ENCODE measurements at regions not wholly inside any gene's neighbourhood (a gene's known extent, or its start where the extent isn't known, plus 50 kb on each side); places are given as distances from the start of the nearest gene placed in this dataset.
"Not testable (repeated sequence)": the region's sequence is repeated elsewhere in the genome, so short reads cannot be mapped to it uniquely, and the experiment has no call there.

DNA sequence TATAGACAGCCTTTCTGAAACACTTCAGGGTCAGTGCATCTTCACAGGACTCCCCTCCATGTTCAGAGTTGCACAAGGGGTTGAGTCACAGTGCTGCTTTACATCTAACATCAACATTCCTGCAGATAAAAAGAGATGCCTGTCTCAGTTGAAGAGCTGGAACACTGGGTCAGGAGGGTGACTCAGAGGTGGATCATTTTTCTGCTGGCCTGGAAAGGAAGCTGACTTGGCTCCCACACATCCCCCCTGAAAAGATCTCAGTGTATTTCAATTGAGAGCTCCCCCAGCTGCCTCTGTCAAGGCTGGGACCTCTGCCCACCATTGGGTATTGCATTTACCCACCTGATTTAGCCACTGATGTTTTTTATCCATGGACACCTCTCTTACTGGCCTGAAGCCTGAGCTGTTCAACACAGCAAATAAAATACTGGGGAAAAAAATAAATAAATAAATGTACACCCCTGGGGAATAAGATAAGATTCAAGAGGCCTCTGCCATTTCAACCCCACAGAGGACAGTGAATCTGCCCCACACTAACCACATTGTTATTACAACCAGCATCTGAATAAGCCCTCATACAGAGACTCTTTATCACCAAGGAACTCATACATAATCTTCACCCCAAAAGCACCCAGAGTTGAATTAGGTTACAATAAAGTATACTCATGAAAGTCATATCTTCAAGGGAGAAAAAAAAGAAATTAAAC is 716.4 kb downstream of the SEMA5A start:
- DNase-seq (ENCODE audit: low read depth in 1 of 2, low spot score in 2 of 2), result peak; percentile 94 to 98
- no peaks in the 10 kb centered on the region for H3K36me3 ChIP-seq
- peak overlapping the region; percentile 75 for H3K27ac ChIP-seq
- peaks cover 3% of the 10 kb centered on the region; the same call in 1 of the 2 replicates for H3K9me3 ChIP-seq (replicated peaks)
- H3K4me3 ChIP-seq, result no peak overlapping the region
- H3K27me3 ChIP-seq (replicated peaks), result no peaks in the 10 kb centered on the region
- peaks cover 36% of the 10 kb centered on the region for H3K4me1 ChIP-seq (replicated peaks)

DNA sequence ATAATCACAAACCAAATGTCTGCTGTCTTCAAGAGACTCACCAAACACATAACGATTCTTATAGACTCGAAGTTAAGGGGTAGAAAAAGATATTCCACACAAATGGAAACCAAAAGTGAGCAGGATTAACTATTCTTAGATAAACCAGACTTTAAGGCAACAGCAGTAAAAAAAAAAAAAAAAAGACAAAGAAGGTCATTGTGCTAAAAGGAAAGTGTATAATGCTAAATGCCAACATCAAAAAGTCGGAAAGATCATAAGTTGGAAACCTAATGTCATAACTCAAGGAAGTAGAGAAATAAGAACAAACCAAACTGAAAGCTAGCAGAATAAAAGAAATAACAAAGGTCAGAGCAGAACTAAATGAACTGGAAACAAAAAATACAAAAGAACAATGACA is 714.6 kb downstream of the SEMA5A start:
- no peak for DNase-seq (ENCODE audit: low read depth in 1 of 2, low spot score in 2 of 2)
- H3K36me3 ChIP-seq, result no peaks in the 10 kb centered on the region
- H3K9me3 ChIP-seq (replicated peaks), result peaks cover 3% of the 10 kb centered on the region; the same call in 1 of the 2 replicates
- H3K27me3 ChIP-seq (replicated peaks), result no peaks in the 10 kb centered on the region
- no peak overlapping the region for H3K27ac ChIP-seq
- H3K4me1 ChIP-seq (replicated peaks), result peaks cover 30% of the 10 kb centered on the region
- H3K4me3 ChIP-seq, result no peak overlapping the region

- H3K27ac ChIP-seq, result no peak overlapping the region
- H3K9me3 ChIP-seq (replicated peaks), result peaks cover 3% of the 10 kb centered on the region; the same call in 1 of the 2 replicates
- H3K27me3 ChIP-seq (replicated peaks), result no peaks in the 10 kb centered on the region
- H3K4me1 ChIP-seq (replicated peaks), result peaks cover 30% of the 10 kb centered on the region
- H3K36me3 ChIP-seq, result no peaks in the 10 kb centered on the region
- H3K4me3 ChIP-seq, result no peak overlapping the region
- DNase-seq (ENCODE audit: low read depth in 1 of 2, low spot score in 2 of 2), result no peak
Measured at GRCh38 chr5:8831854-8832253, 714.0 kb downstream of the SEMA5A start.

- no peak overlapping the region for H3K4me3 ChIP-seq
Measured at GRCh38 chr5:8839361-8840055, 706.4 kb downstream of the SEMA5A start.

GRCh38 chr5:8840237-8840636 is 705.6 kb downstream of the SEMA5A start:
- no peaks in the 10 kb centered on the region for H3K27me3 ChIP-seq (replicated peaks)
- no peak for DNase-seq (ENCODE audit: low read depth in 1 of 2, low spot score in 2 of 2)
- H3K9me3 ChIP-seq (replicated peaks), result no peaks in the 10 kb centered on the region
- H3K4me3 ChIP-seq, result no peak overlapping the region
- peaks cover 16% of the 10 kb centered on the region for H3K4me1 ChIP-seq (replicated peaks)
- no peak overlapping the region for H3K27ac ChIP-seq
- no peaks in the 10 kb centered on the region for H3K36me3 ChIP-seq

More at GRCh38 chr5:8839361-8840055, 706.4 kb downstream of the SEMA5A start:
- no peak for DNase-seq (ENCODE audit: low read depth in 1 of 2, low spot score in 2 of 2)
- H3K27me3 ChIP-seq (replicated peaks), result no peaks in the 10 kb centered on the region
- no peaks in the 10 kb centered on the region for H3K36me3 ChIP-seq
- peaks cover 8% of the 10 kb centered on the region for H3K4me1 ChIP-seq (replicated peaks)
- H3K9me3 ChIP-seq (replicated peaks), result no peaks in the 10 kb centered on the region
- H3K27ac ChIP-seq, result no peak overlapping the region

DNA sequence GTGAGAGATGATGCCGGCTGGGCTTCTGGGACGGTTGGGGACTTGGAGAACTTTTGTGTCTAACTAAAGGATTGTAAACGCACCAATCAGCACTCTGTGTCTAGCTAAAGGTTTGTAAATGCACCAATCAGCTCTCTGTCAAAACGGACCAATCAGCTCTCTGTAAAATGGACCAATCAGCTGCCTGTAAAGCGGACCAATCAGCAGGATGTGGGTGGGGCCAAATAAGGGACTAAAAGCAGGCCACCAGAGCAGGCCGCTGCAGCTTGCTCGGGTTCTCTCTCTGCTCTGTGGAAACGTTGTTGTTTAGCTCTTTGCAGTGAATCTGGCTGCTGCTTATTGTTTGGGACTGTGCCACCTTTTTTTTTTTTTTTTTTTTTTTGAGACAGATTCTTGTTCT is 705.1 kb downstream of the SEMA5A start:
- H3K27me3 ChIP-seq (replicated peaks); H3K36me3 ChIP-seq; DNase-seq (ENCODE audit: low read depth in 1 of 2, low spot score in 2 of 2); H3K27ac ChIP-seq; H3K4me3 ChIP-seq; H3K9me3 ChIP-seq (replicated peaks): not testable (repeated sequence)
- peaks cover 21% of the 10 kb centered on the region for H3K4me1 ChIP-seq (replicated peaks)

GRCh38 chr5:8842971-8843551 is 702.8 kb downstream of the SEMA5A start:
- Histone ChIP-seq H3K27me3 (replicated peaks) (no peaks in the 10 kb centered on the region), H3K4me3 (no peak overlapping the region), H3K9me3 (replicated peaks) (no peaks in the 10 kb centered on the region), H3K36me3 (no peaks in the 10 kb centered on the region), H3K27ac (no peak overlapping the region), H3K4me1 (replicated peaks) (peaks cover 21% of the 10 kb centered on the region)
- DNase-seq (ENCODE audit: low read depth in 1 of 2, low spot score in 2 of 2), result peak in 1 of 2 experiments; percentile 41

DNA sequence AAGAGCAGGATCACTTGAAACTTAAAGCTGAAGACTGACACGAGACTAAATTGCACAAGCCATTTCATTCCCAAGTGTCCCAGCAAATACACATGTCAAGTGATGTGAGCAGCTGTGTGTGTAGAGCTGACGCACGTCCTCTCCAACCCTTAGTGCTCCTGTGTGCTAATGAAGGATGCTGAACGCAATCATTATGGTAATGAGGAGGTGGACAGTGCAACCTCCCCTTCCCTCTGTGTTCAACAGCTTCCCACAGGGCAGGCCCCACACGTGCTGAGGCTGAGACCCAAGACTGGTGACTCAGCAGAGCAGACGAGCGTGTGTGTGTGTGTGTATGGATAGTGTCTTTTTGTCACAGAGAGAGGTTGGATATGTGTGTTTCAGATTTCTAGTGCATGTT is 702.1 kb downstream of the SEMA5A start:
- Histone ChIP-seq H3K9me3 (replicated peaks) (no peaks in the 10 kb centered on the region), H3K4me3 (no peak overlapping the region), H3K36me3 (no peaks in the 10 kb centered on the region), H3K27ac (no peak overlapping the region), H3K27me3 (replicated peaks) (no peaks in the 10 kb centered on the region), H3K4me1 (replicated peaks) (peaks cover 21% of the 10 kb centered on the region)
- peak in 1 of 2 experiments; percentile 39 for DNase-seq (ENCODE audit: low read depth in 1 of 2, low spot score in 2 of 2)

GRCh38 chr5:8844206-8844605 is 701.7 kb downstream of the SEMA5A start:
- Histone ChIP-seq H3K27me3 (replicated peaks) (no peaks in the 10 kb centered on the region), H3K4me3 (no peak overlapping the region), H3K4me1 (replicated peaks) (peaks cover 22% of the 10 kb centered on the region), H3K27ac (no peak overlapping the region), H3K9me3 (replicated peaks) (no peaks in the 10 kb centered on the region), H3K36me3 (no peaks in the 10 kb centered on the region)
- DNase-seq (ENCODE audit: low read depth in 1 of 2, low spot score in 2 of 2), result no peak

- DNase-seq (ENCODE audit: low read depth in 1 of 2, low spot score in 2 of 2), result no peak
- Histone ChIP-seq H3K36me3 (no peaks in the 10 kb centered on the region), H3K4me3 (no peak overlapping the region), H3K27me3 (replicated peaks) (no peaks in the 10 kb centered on the region), H3K27ac (no peak overlapping the region), H3K4me1 (replicated peaks) (peaks cover 25% of the 10 kb centered on the region), H3K9me3 (replicated peaks) (no peaks in the 10 kb centered on the region)
Measured at GRCh38 chr5:8844847-8845246, 701.0 kb downstream of the SEMA5A start.

- no peak overlapping the region for H3K4me3 ChIP-seq
- H3K36me3 ChIP-seq, result no peaks in the 10 kb centered on the region
- no peaks in the 10 kb centered on the region for H3K9me3 ChIP-seq (replicated peaks)
- H3K27ac ChIP-seq, result no peak overlapping the region
- H3K27me3 ChIP-seq (replicated peaks), result no peaks in the 10 kb centered on the region
- peaks cover 25% of the 10 kb centered on the region for H3K4me1 ChIP-seq (replicated peaks)
- no peak for DNase-seq (ENCODE audit: low read depth in 1 of 2, low spot score in 2 of 2)
Measured at GRCh38 chr5:8845296-8845695, 700.6 kb downstream of the SEMA5A start.

GRCh38 chr5:8848366-8848765 is 697.5 kb downstream of the SEMA5A start:
- Histone ChIP-seq H3K9me3 (replicated peaks) (no peaks in the 10 kb centered on the region), H3K4me1 (replicated peaks) (peaks cover 25% of the 10 kb centered on the region), H3K27ac (no peak overlapping the region), H3K36me3 (no peaks in the 10 kb centered on the region), H3K4me3 (no peak overlapping the region), H3K27me3 (replicated peaks) (no peaks in the 10 kb centered on the region)
- no peak for DNase-seq (ENCODE audit: low read depth in 1 of 2, low spot score in 2 of 2)

DNA sequence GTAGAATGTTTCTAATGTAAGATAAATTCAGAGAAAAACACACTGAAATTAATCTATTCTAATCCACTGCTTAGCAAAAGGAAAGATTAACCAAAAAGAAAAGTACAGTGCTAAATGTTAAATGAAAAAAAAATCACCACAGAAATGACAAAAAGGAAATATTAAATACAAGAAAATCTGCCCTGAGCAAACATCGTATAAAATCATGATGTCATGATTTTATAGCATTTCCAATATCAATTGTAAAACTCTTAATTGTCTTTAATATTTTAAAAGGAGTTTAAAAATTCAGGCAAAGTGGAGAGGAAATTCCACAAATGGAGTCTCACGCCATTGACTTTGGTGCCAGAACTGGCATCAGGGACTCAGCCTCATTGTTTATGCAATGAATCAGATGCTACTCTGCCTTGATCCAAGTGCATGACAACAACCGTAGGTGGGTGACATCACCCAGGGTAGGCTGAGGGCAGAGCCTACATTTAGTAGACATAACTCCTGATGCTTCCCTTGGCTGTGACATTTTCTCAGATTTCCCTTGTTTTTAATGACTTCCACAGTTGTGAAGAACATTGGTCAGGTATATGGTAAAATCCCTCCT is 696.8 kb downstream of the SEMA5A start:
- H3K27ac ChIP-seq, result no peak overlapping the region
- no peak for DNase-seq (ENCODE audit: low read depth in 1 of 2, low spot score in 2 of 2)
- H3K36me3 ChIP-seq, result no peaks in the 10 kb centered on the region
- no peak overlapping the region for H3K4me3 ChIP-seq
- peaks cover 21% of the 10 kb centered on the region for H3K4me1 ChIP-seq (replicated peaks)
- H3K27me3 ChIP-seq (replicated peaks), result no peaks in the 10 kb centered on the region
- no peaks in the 10 kb centered on the region for H3K9me3 ChIP-seq (replicated peaks)

DNA sequence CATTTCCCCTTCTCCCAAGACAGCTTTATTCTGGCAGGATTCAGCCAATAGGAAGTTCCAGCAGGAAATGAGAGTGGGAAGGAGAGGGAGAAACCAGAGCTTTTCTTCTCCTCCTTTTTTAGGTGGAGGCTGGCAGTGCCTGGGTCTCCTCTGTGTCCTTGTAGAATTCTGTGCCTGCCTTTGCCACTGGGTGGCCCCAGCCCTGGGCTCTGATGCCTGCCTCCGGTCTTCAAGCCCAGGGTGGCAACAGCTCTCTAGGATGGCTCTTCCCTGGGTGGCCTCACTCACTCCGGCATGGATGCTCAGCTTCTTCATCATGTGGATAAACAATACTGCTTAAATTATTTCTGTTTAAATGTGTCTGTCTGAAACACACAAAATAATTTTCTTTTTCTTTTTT is 694.8 kb downstream of the SEMA5A start:
- Histone ChIP-seq H3K4me1 (replicated peaks) (peaks cover 4% of the 10 kb centered on the region; the same call in 1 of the 2 replicates), H3K27ac (no peak overlapping the region), H3K4me3 (no peak overlapping the region), H3K36me3 (no peaks in the 10 kb centered on the region), H3K27me3 (replicated peaks) (no peaks in the 10 kb centered on the region), H3K9me3 (replicated peaks) (no peaks in the 10 kb centered on the region)
- no peak for DNase-seq (ENCODE audit: low read depth in 1 of 2, low spot score in 2 of 2)
